ENCODE measurements at regions not wholly inside any gene's neighbourhood (a gene's known extent, or its start where the extent isn't known, plus 50 kb on each side); places are given as distances from the start of the nearest gene placed in this dataset.

DNA sequence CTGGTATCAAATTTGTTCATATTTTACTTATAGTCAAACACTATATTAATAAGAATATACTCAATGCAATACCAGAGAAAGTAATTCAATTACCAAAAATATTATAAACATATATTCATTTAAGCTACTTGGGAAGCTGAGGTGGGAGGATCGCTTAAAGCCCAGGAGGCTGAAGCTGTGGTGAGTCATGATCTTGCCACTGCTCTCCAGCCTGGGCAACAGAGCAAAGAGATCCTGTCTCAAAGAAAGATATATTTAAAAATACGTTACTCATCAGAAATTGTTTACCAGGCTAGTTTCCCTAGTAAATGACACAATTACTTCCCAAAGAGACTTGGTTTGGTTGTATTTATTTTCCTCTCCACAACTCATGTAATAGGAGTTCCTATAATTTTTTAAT lies 433.6 kb downstream of the GASK1B start:
- TF ChIP-seq, protein P1, sequence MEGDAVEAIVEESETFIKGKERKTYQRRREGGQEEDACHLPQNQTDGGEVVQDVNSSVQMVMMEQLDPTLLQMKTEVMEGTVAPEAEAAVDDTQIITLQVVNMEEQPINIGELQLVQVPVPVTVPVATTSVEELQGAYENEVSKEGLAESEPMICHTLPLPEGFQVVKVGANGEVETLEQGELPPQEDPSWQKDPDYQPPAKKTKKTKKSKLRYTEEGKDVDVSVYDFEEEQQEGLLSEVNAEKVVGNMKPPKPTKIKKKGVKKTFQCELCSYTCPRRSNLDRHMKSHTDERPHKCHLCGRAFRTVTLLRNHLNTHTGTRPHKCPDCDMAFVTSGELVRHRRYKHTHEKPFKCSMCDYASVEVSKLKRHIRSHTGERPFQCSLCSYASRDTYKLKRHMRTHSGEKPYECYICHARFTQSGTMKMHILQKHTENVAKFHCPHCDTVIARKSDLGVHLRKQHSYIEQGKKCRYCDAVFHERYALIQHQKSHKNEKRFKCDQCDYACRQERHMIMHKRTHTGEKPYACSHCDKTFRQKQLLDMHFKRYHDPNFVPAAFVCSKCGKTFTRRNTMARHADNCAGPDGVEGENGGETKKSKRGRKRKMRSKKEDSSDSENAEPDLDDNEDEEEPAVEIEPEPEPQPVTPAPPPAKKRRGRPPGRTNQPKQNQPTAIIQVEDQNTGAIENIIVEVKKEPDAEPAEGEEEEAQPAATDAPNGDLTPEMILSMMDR (IDR thresholded peaks at IDR 0.05; ENCODE audit: insufficient read depth, low read length, poor library complexity, severe bottlenecking): no peak
- no peak for TF ChIP-seq EZH2phosphoT487 (conservative IDR thresholded peaks at IDR 0.05; ENCODE audit: low read length)

Measured in SU-DHL-6 (cell line).